Transverse colon (tissue), 4 donors: ENCODE measurements at regions not wholly inside any gene's neighbourhood (a gene's known extent, or its start where the extent isn't known, plus 50 kb on each side); places are given as distances from the start of the nearest gene placed in this dataset.
"Not testable (repeated sequence)": the region's sequence is repeated elsewhere in the genome, so short reads cannot be mapped to it uniquely, and the experiment has no call there.

Source experiments
- POLR2AphosphoS5 ChIP-seq, 3 donors: sonication (generic); formaldehyde crosslinking; IDR thresholded peaks; one replicate each; pipeline ENCODE4 v1.6.1; 2016; ENCODE audit warnings: antibody characterized with exemption in 3 of 3
- TF ChIP-seq, protein P1 (sequence below), 5 experiments: fragments of 200-600 bp in 3 of 5; fragments of 450-650 bp in 2 of 5; sonication (generic) in 3 of 5; IDR thresholded peaks; 1 replicate in 2 of 5; 2 replicates in 3 of 5; pipeline ENCODE4 v1.5.1; 2016 to 2017; ENCODE audit warnings: antibody characterized with exemption in 5 of 5, inconsistent platforms in 3 of 5, mild to moderate bottlenecking in 2 of 5, moderate library complexity in 1 of 5

DNA sequence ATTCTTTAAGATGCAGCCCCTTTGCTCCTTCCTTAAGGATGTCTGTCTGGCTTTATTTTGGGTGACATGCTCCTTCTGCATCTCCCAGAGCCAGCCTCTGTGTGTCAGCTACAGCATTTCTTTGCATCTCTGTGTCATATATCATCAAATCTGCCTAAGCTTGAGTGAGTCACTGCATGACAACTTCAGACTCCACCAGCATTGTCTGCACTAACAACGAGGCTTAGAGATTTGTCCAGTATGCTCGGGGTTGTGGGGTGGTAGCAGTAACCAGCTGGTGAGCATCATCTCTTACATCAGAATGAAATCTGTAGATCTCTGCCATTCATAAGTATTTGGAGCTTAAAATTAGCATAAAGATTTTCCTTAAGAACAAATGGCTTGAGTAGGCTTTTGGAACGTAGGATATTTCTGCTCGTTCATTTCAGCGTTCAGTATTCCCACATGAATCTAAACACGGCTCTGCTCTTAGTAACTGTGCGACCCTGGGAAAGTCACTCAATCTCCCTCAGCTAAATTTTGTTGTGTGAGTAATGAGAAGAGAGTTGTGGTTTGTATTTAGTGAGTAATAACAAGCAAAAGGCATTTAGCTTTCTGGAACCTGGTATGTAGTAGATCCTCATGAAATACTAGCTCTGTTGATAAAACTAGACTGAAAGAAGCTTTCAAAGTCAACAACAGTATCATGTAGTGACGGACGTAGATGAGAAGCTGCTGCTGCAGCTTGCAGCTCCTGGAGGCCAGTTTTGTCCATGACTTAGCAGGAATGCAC is 137.8 kb upstream of the DUSP22 start:
- TF ChIP-seq, protein P1, sequence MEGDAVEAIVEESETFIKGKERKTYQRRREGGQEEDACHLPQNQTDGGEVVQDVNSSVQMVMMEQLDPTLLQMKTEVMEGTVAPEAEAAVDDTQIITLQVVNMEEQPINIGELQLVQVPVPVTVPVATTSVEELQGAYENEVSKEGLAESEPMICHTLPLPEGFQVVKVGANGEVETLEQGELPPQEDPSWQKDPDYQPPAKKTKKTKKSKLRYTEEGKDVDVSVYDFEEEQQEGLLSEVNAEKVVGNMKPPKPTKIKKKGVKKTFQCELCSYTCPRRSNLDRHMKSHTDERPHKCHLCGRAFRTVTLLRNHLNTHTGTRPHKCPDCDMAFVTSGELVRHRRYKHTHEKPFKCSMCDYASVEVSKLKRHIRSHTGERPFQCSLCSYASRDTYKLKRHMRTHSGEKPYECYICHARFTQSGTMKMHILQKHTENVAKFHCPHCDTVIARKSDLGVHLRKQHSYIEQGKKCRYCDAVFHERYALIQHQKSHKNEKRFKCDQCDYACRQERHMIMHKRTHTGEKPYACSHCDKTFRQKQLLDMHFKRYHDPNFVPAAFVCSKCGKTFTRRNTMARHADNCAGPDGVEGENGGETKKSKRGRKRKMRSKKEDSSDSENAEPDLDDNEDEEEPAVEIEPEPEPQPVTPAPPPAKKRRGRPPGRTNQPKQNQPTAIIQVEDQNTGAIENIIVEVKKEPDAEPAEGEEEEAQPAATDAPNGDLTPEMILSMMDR (IDR thresholded peaks at IDR 0.05) = not testable (repeated sequence)
- not testable (repeated sequence) for TF ChIP-seq POLR2AphosphoS5 (IDR thresholded peaks at IDR 0.05)
